ENCODE measurements at regions not wholly inside any gene's neighbourhood (a gene's known extent, or its start where the extent isn't known, plus 50 kb on each side); places are given as distances from the start of the nearest gene placed in this dataset.
A peak's percentile ranks its signal among the peaks of the same experiment; 100 is the strongest.

GRCh38 chr16:85451641-85452363 is 161.3 kb upstream of the GSE1 start:
- no peak overlapping the region for H3K27ac Mint-ChIP-seq
- no peaks in the 10 kb centered on the region for H3K9me3 Mint-ChIP-seq
- H3K27me3 ChIP-seq (ENCODE audit: control insufficient read depth, insufficient read depth, low read length, poor library complexity, severe bottlenecking): no peaks in the 10 kb centered on the region
- H3K4me1 ChIP-seq (ENCODE audit: control insufficient read depth, insufficient read depth, low read length): peaks cover 10% of the 10 kb centered on the region
- TF ChIP-seq, protein P1, sequence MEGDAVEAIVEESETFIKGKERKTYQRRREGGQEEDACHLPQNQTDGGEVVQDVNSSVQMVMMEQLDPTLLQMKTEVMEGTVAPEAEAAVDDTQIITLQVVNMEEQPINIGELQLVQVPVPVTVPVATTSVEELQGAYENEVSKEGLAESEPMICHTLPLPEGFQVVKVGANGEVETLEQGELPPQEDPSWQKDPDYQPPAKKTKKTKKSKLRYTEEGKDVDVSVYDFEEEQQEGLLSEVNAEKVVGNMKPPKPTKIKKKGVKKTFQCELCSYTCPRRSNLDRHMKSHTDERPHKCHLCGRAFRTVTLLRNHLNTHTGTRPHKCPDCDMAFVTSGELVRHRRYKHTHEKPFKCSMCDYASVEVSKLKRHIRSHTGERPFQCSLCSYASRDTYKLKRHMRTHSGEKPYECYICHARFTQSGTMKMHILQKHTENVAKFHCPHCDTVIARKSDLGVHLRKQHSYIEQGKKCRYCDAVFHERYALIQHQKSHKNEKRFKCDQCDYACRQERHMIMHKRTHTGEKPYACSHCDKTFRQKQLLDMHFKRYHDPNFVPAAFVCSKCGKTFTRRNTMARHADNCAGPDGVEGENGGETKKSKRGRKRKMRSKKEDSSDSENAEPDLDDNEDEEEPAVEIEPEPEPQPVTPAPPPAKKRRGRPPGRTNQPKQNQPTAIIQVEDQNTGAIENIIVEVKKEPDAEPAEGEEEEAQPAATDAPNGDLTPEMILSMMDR (conservative IDR thresholded peaks at IDR 0.05): no peak
- H3K27me3 Mint-ChIP-seq (ENCODE audit: insufficient read depth): peaks cover 2% of the 10 kb centered on the region
- DNase-seq: no peak
- no peak overlapping the region for H3K9ac ChIP-seq (ENCODE audit: extremely low read depth, low read length, poor library complexity, severe bottlenecking)
- no peaks in the 10 kb centered on the region for H3K36me3 ChIP-seq (ENCODE audit: control insufficient read depth, insufficient read depth, low read length)
- H3K4me1 Mint-ChIP-seq: peaks cover 24% of the 10 kb centered on the region
- no peaks in the 10 kb centered on the region for H3K36me3 Mint-ChIP-seq (ENCODE audit: low read depth)
- H3K4me3 ChIP-seq (ENCODE audit: low read length): no peak overlapping the region
- no peak overlapping the region for H3K27ac ChIP-seq (ENCODE audit: low read depth, low read length)
- 90 to 91% methylated on average over 23 to 28 of the region's 32 CpGs for WGBS, 2 experiments (ENCODE audit: insufficient coverage in 1 of 2, insufficient read length in 1 of 2)
- H3K4me3 Mint-ChIP-seq: no peak overlapping the region
- no peaks in the 10 kb centered on the region for H3K9me3 ChIP-seq (ENCODE audit: control insufficient read depth, low read length)

DNA sequence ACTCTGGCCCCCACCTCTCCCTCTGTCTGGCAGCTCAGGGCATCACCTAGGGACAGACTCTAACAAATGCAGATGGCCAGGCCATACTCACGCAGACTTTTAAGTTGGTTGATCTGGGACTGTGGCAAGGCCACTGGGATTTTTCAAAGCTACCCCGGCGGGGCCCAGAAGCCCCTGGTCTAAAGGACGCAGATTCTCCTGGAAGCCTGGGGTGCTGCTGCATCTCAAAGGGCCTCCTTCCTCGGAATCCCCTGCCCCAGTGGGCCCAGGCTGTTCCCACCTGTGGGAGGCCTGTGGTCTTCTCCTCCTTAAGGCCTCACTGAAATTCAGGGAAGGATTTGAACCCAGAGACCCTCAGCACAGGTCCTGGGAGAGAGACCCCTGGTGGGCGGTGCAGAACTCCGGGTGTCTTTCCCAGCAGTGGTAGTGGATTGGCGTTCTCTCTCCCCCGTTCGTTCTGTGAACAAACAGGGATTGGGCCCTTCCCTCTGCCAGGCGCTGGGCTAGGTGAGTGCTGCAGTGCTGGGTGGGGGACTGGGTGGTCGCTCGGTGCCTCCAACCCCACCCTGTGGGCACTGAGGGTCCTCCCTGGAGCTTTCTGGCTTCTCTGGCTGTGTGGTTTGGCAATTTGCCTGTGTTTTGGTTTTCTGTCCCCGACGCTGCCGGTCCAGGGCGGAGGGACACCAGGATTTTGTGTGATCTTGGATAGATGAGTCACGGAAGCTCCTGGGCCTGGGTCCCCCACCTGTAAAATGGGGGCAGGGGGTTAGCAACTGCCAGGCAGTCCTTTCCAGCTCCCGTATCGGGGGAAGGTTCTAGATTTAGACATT is 160.5 kb upstream of the GSE1 start:
- Histone ChIP-seq H3K36me3 (ENCODE audit: control insufficient read depth, insufficient read depth, low read length) (no peaks in the 10 kb centered on the region), H3K27ac (ENCODE audit: low read depth, low read length) (no peak overlapping the region), H3K4me1 (ENCODE audit: control insufficient read depth, insufficient read depth, low read length) (peaks cover 10% of the 10 kb centered on the region), H3K4me3 (ENCODE audit: low read length) (no peak overlapping the region), H3K9ac (ENCODE audit: extremely low read depth, low read length, poor library complexity, severe bottlenecking) (no peak overlapping the region), H3K27me3 (ENCODE audit: control insufficient read depth, insufficient read depth, low read length, poor library complexity, severe bottlenecking) (no peaks in the 10 kb centered on the region), H3K9me3 (ENCODE audit: control insufficient read depth, low read length) (no peaks in the 10 kb centered on the region)
- peaks cover 24% of the 10 kb centered on the region for H3K4me1 Mint-ChIP-seq
- H3K27me3 Mint-ChIP-seq (ENCODE audit: insufficient read depth): peaks cover 2% of the 10 kb centered on the region
- H3K4me3 Mint-ChIP-seq: no peak overlapping the region
- H3K9me3 Mint-ChIP-seq: no peaks in the 10 kb centered on the region
- no peak for DNase-seq
- 88 to 93% methylated on average over 12 to 20 of the region's 20 CpGs for WGBS, 2 experiments (ENCODE audit: insufficient coverage in 1 of 2, insufficient read length in 1 of 2)
- TF ChIP-seq, protein P1 (conservative IDR thresholded peaks at IDR 0.05): peak; percentile 63
- peak overlapping the region; percentile 20 for H3K27ac Mint-ChIP-seq
- no peaks in the 10 kb centered on the region for H3K36me3 Mint-ChIP-seq (ENCODE audit: low read depth)

- no peaks in the 10 kb centered on the region for H3K36me3 Mint-ChIP-seq (ENCODE audit: low read depth)
- H3K27ac Mint-ChIP-seq: no peak overlapping the region
- Histone ChIP-seq H3K9ac (ENCODE audit: extremely low read depth, low read length, poor library complexity, severe bottlenecking) (no peak overlapping the region), H3K4me3 (ENCODE audit: low read length) (no peak overlapping the region), H3K4me1 (ENCODE audit: control insufficient read depth, insufficient read depth, low read length) (peaks cover 10% of the 10 kb centered on the region), H3K27ac (ENCODE audit: low read depth, low read length) (no peak overlapping the region), H3K9me3 (ENCODE audit: control insufficient read depth, low read length) (no peaks in the 10 kb centered on the region), H3K36me3 (ENCODE audit: control insufficient read depth, insufficient read depth, low read length) (no peaks in the 10 kb centered on the region), H3K27me3 (ENCODE audit: control insufficient read depth, insufficient read depth, low read length, poor library complexity, severe bottlenecking) (no peaks in the 10 kb centered on the region)
- no peaks in the 10 kb centered on the region for H3K9me3 Mint-ChIP-seq
- TF ChIP-seq, protein P1 (conservative IDR thresholded peaks at IDR 0.05): no peak
- DNase-seq: no peak
- 92 to 100% methylated on average over 7 to 14 of the region's 14 CpGs for WGBS, 2 experiments (ENCODE audit: insufficient coverage in 1 of 2, insufficient read length in 1 of 2)
- no peak overlapping the region for H3K4me3 Mint-ChIP-seq
- H3K27me3 Mint-ChIP-seq (ENCODE audit: insufficient read depth): peaks cover 2% of the 10 kb centered on the region
- peaks cover 22% of the 10 kb centered on the region for H3K4me1 Mint-ChIP-seq
Observed at GRCh38 chr16:85453194-85453678, 159.9 kb upstream of the GSE1 start.

All from endodermal cell (in vitro differentiated cells).